HG02588 (cell line): ENCODE measurements at regions not wholly inside any gene's neighbourhood (a gene's known extent, or its start where the extent isn't known, plus 50 kb on each side); places are given as distances from the start of the nearest gene placed in this dataset.

Source experiments
- ATAC-seq: cut with Tn5 transposase; IDR thresholded peaks from one replicate; pipeline ENCODE4 v1.9.1; 2021; ENCODE audit warnings: mild to moderate bottlenecking, moderate library complexity; ENCODE audit not compliant: unreplicated experiment

GRCh38 chr4:144461906-144462305, 184.1 kb upstream of the HHIP start:
- no peak for ATAC-seq

GRCh38 chr4:144463236-144463635, 182.7 kb upstream of the HHIP start:
- ATAC-seq: no peak

DNA sequence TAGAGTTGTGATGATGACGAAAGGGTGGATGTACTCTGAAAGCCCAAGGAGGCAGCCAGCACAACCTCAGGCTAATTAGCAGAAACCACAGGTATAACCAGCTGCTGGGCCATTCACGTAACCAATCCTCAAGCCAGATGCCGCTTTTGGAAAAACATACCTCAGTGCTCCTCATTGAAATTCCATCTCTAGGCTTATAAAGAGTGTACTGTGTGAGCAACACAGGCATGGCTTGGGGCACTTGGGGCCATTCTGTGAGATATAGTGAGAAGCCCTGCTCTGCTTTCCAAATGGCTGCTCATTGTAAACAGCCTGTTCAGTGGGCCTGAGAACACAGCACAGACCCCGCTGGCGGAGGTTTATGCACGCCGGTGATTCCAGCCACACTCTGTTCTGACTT, 182.1 kb upstream of the HHIP start:
- ATAC-seq: no peak

GRCh38 chr4:144465546-144465945, 180.4 kb upstream of the HHIP start:
- ATAC-seq: no peak

DNA sequence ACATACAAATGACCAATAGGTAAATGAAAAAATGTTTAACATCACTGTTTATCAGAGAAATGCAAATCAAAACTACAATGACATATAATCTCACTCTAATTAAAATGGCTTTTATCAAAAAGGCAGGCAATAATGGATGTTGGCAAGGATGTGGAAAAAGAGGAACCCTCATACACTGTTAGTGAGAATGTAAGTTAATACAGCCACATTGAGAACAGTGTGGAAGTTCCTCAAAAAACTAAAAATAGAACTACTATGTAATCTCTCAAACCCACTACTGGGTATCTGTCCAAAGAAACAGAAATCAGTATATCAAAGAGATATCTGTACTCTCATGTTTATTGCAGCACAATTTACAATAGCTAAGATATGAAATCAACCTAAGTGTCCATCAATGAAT, 165.9 kb upstream of the HHIP start:
- no peak for ATAC-seq

- no peak for ATAC-seq
These were observed 156.1 kb upstream of the HHIP start for GRCh38 chr4:144489831-144490230.

DNA sequence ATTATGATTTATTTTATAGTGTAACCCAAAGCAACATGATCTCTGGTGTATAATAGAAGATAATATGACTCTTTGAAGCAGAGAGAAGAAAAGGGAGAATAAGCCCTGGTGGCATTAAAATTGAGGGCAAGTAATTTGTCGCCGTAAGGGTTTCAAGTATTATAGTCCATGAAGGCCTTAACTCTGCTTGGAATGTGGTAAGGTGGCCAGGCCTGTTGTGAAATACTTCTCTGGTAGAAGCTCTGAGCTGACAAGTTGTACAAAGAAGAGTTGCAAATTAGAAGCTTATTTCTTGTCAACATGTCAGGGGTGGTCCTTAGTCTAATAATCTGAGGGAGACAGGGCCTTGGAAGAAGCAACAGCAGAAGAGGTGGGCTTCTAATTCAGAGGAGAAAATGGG, 151.7 kb upstream of the HHIP start:
- no peak for ATAC-seq

DNA sequence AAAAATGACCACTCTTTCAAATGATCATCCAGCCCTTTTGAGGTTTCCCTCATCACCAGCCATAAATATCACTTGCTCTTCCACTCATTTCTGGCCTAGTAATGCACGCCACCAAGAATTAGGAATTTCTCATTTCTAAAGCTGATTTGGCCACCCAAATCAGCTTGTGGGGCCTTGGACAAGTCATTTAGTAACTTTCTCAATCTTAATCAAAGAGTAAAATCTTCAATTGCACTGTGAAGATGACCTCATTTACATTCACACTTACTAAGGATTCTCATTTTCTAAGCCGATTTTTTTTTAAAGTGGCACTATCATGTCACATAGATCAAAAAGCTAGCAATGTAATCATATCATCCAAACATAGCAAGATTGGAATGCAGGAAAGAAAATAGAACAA, 150.0 kb upstream of the HHIP start:
- ATAC-seq: no peak

- peak; percentile 55 for ATAC-seq
These were observed 146.2 kb upstream of the HHIP start for GRCh38 chr4:144499777-144500176.

- no peak for ATAC-seq
These were observed 144.7 kb upstream of the HHIP start for GRCh38 chr4:144501231-144501780.

GRCh38 chr4:144504883-144505282, 141.1 kb upstream of the HHIP start:
- no peak for ATAC-seq

DNA sequence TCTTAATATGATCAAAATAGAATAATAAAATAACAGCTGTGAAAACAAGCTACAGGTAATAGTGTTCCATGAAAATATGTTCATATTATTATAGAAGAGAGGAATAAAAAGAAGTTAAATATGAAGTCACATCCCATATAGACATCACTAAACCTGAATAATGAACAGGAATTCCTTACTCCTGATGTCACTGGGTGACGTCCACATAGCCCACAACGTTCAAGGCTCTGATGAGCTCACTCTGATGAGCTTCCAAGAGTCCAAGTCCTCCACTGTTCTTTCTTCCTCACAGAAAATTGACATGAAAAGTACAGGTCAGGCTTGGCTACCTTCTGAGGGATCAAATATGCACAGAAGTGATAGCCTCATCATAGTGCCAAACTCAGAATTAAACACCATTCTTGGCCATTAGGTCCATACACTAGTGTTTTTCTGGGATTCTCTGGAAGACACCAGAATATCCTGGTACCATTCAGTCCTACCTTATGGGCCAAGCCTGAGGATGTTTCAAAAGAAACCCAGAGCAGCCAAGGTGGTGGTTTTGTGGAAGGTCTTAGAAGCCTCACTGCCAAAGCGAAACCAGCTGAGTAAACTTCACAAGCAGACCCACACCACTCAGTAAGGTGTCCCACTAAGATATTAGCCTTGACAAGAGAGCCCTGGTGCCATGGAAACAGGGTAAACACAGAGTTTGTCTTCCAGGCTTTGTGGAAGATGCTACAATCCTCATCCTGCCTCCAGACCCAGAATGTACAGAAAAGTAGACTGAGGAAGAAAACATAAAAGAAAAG, 138.4 kb upstream of the HHIP start:
- no peak for ATAC-seq

GRCh38 chr4:144509088-144510015, 136.6 kb upstream of the HHIP start:
- ATAC-seq: no peak

DNA sequence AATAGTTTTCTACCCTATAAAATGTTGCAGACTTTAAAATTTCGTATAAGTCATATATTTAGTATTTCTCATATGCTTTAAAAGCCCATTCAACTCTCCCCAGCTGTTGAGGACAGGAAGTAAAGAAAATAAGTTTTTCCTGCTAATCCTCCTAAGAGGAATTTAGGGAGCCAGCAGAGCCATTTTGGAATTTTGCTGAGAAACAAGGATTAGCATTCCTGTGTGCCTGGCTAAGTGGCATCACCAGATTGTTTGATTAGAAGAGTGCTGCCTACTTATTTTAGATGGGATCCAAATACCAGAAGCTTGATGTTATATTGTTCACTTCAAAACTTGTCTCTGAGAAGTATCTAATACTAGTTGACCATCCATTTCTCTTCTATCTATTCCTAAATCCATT, 131.2 kb upstream of the HHIP start:
- ATAC-seq: no peak

DNA sequence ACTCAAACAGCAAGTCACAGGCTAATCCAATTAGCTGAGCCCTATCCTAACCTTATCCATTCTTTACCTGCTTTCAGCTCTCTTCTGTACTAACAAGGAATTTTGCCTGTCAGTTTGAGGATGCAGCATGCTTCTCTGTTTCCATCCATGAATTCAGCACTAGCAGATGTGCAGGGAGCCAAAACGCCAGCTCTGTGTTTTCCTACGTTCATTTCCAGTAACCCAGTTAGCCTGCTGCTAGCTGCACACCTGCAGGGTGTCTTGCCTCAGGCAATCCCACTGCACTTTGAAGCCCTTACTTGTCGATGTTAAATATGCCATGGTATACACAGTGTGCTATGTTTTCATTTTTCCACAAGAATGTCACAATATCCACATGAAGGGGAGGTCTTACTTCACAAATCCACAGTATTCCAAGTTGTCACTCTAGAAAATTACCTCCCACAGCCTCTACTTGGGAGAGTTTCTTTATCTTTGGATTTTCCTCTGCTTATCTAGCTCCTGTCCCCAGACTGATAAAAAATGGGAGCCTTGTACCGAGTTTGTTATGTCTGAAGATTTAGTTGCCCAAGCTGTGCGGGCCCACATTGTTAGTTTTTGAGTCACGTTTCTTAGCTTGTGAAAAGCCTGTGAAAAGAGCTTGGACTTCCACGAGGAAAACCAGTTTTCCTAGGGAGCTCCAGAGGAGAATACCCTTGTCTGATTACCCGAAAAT, 127.6 kb upstream of the HHIP start:
- no peak for ATAC-seq

DNA sequence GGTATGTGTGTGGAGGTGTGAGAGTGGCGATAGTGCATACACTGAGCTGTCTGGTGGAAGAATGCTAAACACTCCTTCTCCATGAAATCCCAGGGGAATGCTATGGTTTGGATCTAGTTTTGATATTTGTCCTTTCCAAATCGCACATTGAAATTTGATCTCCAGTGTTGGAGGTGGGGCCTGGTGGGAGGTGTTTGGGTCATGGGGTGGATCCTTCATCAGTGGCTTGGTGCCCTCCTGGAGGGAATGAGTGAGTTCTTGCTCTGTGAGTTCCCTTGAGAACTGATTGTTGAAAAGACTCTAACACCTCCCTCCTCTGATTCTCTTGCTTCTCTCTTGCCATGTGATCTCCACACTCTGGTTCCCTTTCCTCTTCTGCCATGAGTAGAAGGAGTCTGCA, 114.1 kb upstream of the HHIP start:
- no peak for ATAC-seq

- peak; percentile 99 for ATAC-seq
These were observed 98.2 kb upstream of the HHIP start for GRCh38 chr4:144547678-144548298.

- ATAC-seq: no peak
These were observed 89.3 kb upstream of the HHIP start for GRCh38 chr4:144556636-144557035.

DNA sequence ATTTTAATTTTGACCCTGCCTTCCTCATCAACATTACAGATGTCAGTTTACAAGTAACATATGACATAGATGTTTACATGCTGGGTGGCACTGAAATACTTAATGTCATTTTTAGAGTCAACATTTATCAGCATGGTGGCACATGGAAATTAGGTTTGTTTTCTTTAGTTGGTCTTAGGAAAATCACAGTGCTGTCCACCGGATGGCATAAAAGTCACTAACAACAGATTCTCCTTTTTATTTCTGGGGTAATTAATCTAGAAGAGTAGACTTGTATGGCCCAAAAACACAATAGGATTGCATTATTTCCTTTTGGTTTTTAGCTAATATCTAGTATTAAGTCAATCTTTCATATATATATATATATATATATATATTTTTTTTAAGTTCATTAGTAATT, 88.6 kb upstream of the HHIP start:
- ATAC-seq: no peak

DNA sequence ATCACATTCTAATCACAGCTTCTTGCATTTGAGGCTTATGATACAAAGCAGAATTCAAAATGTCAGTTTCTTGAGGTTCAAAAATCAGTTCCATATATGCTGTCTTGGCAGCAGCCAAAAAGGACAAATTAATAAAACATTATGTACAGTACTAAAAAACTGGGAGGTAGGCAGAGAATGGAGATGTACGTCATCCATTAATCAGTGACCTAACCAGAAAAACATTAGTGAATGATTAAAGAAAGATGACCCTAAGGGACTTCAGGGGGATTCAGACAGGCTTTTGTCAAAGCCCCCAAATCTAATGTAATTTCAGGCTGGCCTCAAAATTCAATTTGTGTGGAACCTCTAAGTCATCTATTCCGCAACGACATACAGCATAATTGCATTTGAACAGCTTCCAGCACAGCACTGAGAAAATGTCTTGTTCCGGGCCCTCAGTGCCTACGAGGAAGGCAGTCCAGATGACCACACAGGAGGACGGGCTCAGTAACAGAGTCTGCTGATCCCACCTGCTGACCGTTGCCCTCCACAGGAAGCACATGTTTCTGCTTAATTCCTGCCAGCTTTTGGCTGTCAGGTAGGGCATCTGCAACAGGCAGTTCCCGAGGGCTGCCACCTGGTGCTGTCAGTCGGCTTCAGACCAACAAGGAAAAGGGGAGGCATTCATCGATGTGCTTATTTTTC, 83.8 kb upstream of the HHIP start:
- no peak for ATAC-seq
